OCI-LY3 (cell line): ENCODE measurements at regions not wholly inside any gene's neighbourhood (a gene's known extent, or its start where the extent isn't known, plus 50 kb on each side); places are given as distances from the start of the nearest gene placed in this dataset.
"Not testable (repeated sequence)": the region's sequence is repeated elsewhere in the genome, so short reads cannot be mapped to it uniquely, and the experiment has no call there.

Experiments
- H2AFZ ChIP-seq: fragments of 200-600, 300-600 bp; shearing (Covaris generic); 2 replicates; pipeline ENCODE4 v1.6.0; 2014; ENCODE audit warnings: antibody characterized with exemption, low read depth, low read length
- H3K27ac ChIP-seq: fragments of 200-600, 300-600 bp; sonication (generic); 2 replicates; pipeline ENCODE4 v1.5.1; 2014; ENCODE audit warnings: mild to moderate bottlenecking, low read length, moderate library complexity, mixed read lengths
- H3K27me3 ChIP-seq: fragments of 200-600, 300-600 bp; sonication (generic); 2 replicates; pipeline ENCODE4 v1.6.1; 2014; ENCODE audit warnings: low read depth, low read length, mixed read lengths
- H3K36me3 ChIP-seq: fragments of 200-600, 300-600 bp; sonication (generic); replicated peaks from 2 replicates; pipeline ENCODE3; 2014; ENCODE audit warnings: low read depth, low read length, mixed read lengths
- H3K4me1 ChIP-seq: fragments of 300-600, 200-600 bp; sonication (generic); 2 replicates; pipeline ENCODE4 v1.6.1; 2014; ENCODE audit warnings: low read length, mixed read lengths
- H3K4me2 ChIP-seq: fragments of 200-600, 300-600 bp; sonication (generic); 2 replicates; pipeline ENCODE4 v1.6.1; 2014; ENCODE audit warnings: low read length, mixed read lengths
- H3K4me3 ChIP-seq: fragments of 300-600, 200-600 bp; sonication (generic); 2 replicates; pipeline ENCODE4 v1.5.1; 2014; ENCODE audit warnings: antibody characterized with exemption, mild to moderate bottlenecking, low read length, moderate library complexity
- H3K79me2 ChIP-seq: fragments of 300-600, 200-600 bp; shearing (Covaris generic); 2 replicates; pipeline ENCODE4 v1.6.1; 2014; ENCODE audit warnings: mild to moderate bottlenecking, low read length, mixed read lengths
- H3K9ac ChIP-seq: fragments of 300-600, 200-600 bp; shearing (Covaris generic); 2 replicates; pipeline ENCODE4 v1.6.0; 2014; ENCODE audit warnings: mild to moderate bottlenecking, low read length, moderate library complexity
- H3K9me3 ChIP-seq: fragments of 200-600, 300-600 bp; shearing (Covaris generic); 2 replicates; pipeline ENCODE4 v1.6.1; 2014; ENCODE audit warnings: low read length, mixed read lengths; ENCODE audit not compliant: insufficient read depth
- H4K20me1 ChIP-seq: fragments of 200-600, 300-600 bp; sonication (generic); 2 replicates; pipeline ENCODE4 v1.6.1; 2016; ENCODE audit warnings: low read length, mixed read lengths; ENCODE audit not compliant: insufficient read depth

DNA sequence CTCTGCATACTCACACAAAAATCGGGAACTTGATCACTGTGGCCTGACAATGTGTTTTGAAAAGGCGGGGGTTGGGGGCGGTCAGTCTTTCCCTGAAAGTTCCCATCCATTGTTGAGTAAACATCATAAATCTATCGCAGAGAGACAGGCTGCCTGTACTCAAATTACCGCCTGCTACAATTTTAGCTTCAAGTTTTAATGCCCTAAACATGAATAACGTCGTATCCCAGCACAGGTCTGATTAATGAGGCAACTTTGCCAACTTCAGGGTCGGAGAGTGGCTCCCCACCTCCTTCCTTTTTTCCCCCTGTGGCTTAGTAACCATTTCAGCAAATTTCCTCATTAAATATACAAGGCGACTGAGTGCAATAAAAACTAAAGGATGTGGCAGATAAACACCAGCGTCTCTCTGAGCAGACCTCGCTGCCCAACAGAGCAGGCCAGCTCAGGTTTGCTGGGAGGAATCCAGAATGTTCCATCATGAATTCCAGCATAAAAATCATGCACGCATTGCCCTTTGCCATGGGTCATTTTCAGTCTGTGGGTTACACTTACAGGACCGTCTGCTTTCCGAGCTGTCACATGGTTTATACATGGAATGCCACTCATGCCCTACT is 213.5 kb upstream of the PLGLB2 start:
- H4K20me1 ChIP-seq, H3K27ac ChIP-seq, H3K79me2 ChIP-seq, H3K9ac ChIP-seq, H2AFZ ChIP-seq, H3K36me3 ChIP-seq, H3K4me3 ChIP-seq, H3K9me3 ChIP-seq, H3K4me2 ChIP-seq, H3K4me1 ChIP-seq, H3K27me3 ChIP-seq: not testable (repeated sequence)

DNA sequence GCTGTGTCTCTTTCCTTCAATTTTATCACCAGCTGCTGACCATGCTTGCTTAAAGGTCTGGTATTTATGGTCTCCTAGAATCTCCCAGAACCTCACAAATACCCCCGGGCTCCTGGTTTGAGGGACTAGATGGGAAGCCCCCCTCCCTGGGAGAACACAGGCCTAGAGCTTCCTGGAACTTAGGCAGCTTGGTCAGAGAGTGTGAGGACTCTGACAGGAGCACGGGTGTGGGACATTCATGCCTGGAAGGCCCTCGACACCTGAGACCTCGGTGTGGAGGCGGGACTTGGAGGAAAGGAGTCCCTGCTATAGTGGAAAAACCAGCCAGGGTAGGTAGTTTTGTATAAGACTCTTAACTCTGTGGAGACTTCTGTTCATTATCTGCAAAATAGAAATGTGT is 211.5 kb upstream of the PLGLB2 start:
- H3K27ac ChIP-seq, H3K27me3 ChIP-seq, H3K79me2 ChIP-seq, H4K20me1 ChIP-seq, H3K36me3 ChIP-seq, H2AFZ ChIP-seq, H3K9me3 ChIP-seq, H3K4me3 ChIP-seq, H3K9ac ChIP-seq, H3K4me2 ChIP-seq, H3K4me1 ChIP-seq: not testable (repeated sequence)

DNA sequence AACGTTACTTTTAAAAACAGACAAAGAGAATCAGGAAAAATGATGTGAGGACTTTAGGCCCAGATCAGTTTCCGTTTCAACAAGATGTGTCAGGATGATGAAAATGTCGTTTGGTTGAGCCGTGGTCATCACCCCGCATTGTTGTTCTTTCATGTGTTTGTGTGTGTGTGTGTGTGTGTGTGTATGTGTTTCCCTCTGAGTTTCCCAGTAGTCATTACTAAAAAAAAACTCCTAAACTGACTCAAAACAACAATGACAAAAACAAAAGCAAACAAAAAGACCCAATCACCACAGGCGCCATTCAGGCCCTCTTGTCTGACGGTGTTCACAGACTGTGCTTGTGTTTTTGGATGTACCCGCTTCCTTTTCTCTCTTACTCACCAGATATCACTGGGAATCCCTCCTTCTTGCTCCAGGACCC is 210.6 kb upstream of the PLGLB2 start:
- not testable (repeated sequence) for H3K27ac ChIP-seq, H3K27me3 ChIP-seq, H3K79me2 ChIP-seq, H2AFZ ChIP-seq, H3K36me3 ChIP-seq, H3K4me1 ChIP-seq, H3K9me3 ChIP-seq, H3K4me3 ChIP-seq, H4K20me1 ChIP-seq, H3K9ac ChIP-seq, H3K4me2 ChIP-seq

DNA sequence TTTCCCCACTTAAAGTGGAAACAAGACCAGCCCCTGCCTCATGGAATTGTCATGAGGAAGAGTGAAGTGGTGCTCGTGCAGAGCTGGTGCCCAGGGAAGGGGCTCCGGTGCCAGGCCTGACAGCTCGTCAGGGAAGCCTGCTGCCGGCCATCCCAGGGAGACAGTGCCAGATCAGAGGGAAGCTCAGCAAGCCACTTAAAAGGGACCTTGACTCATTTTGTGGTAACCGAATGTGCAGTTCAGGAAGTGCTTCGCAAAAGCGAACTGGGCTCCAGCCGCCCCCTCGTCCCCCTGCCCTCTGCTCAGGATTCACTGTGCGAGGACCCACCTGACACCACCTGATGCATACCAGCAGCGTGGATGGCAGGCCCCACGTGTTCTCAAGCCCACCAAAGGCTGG is 209.6 kb upstream of the PLGLB2 start:
- H3K9me3 ChIP-seq, H3K4me1 ChIP-seq: not testable (repeated sequence)

DNA sequence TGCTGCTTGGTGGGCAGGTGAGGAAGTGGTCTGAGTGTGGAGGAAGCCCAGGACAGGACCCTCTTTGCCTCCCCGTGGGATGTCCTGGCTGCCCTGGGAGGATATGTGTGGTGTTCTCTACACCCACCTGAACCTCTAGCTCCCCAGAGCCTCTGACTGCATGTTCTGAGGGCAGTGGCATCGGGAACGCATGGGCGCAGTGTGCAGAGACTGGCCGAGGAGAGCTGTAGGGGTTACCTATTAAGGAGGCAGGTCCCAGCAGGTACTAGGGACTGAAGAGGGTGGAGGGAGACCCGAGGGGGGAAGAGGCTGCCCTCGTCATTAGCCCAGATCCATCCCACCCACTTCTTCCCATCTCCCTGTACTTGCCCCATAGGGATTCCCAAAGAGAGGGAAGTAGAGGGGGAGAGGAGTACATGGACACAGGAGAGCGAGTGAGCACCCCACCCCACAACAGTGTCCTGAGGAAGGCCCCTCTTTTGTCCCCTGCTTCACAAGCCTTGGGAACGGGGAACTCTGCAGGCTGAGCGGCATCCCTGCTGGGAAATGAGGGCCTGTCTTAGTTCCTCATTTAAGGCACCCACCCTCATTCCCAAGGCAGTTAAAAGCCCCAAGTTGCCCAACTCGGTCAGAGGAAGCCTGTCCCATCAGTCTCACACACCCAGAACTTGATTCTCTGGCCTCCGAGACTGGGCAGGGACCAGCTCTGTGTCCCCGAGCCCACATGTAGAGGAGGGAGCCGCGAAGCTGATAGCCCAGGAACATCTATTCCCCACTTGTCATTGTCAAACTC is 208.5 kb upstream of the PLGLB2 start:
- not testable (repeated sequence) for H3K4me3 ChIP-seq, H3K4me1 ChIP-seq, H3K36me3 ChIP-seq, H3K27me3 ChIP-seq, H2AFZ ChIP-seq, H3K9ac ChIP-seq, H4K20me1 ChIP-seq, H3K79me2 ChIP-seq, H3K27ac ChIP-seq, H3K9me3 ChIP-seq, H3K4me2 ChIP-seq

More for the DNA sequence above, 209.6 kb upstream of the PLGLB2 start:
- H3K36me3 ChIP-seq, H3K4me2 ChIP-seq, H2AFZ ChIP-seq, H3K27me3 ChIP-seq, H3K9ac ChIP-seq, H3K4me3 ChIP-seq, H4K20me1 ChIP-seq, H3K27ac ChIP-seq, H3K79me2 ChIP-seq: not testable (repeated sequence)

DNA sequence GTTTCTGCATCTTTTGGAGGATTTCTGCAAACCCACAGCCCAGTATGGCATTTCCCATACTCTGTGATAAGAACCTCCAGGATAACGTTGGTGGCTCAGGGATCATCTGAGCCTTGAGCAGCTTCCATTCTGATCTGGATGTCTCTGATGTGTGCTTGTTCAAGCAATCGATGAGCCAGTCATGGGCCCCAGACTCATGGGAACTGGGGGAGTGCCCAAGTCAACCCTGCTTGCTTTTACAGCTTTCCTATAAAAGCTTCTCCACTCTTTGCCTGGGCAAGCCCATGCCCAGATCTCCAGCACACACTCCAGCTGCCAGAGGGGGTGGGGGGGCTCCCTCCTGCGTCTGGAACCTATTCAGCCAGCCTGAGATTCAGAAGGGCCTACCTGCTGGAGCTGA is 207.6 kb upstream of the PLGLB2 start:
- H3K27me3 ChIP-seq, H3K79me2 ChIP-seq, H3K4me3 ChIP-seq, H4K20me1 ChIP-seq, H3K4me2 ChIP-seq, H3K27ac ChIP-seq, H2AFZ ChIP-seq, H3K9ac ChIP-seq, H3K9me3 ChIP-seq, H3K36me3 ChIP-seq, H3K4me1 ChIP-seq: not testable (repeated sequence)

DNA sequence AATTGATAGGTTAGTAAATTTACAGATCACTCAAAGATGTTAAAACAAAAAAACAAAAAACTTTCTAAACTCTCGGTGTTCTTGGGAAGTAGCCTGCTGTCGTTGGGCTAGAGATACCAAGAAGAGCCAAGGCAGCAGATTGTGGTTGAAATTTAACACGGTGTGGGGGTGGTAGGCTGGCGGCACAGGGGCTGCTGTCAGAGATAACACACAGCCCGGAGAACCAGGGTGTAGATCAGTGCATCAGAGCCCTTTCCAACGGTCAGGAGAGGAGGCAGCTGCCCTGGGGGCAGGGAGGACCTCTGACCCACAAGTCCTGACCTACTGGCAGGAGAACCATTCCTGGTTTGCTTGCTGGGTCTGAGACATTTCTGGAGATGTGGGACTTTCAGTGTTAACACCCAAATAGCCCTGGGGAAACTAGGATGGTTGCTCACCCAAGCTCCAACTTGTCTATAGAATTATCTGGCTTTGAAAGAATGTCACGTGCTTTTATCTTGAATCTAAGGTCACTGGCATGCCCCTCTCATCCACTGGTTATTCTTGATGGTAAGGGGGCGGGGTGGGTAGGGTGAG is 205.2 kb upstream of the PLGLB2 start:
- not testable (repeated sequence) for H2AFZ ChIP-seq, H4K20me1 ChIP-seq, H3K27me3 ChIP-seq, H3K9me3 ChIP-seq, H3K27ac ChIP-seq, H3K9ac ChIP-seq, H3K4me3 ChIP-seq, H3K36me3 ChIP-seq, H3K4me1 ChIP-seq, H3K79me2 ChIP-seq
- peak overlapping the region; percentile 3; the same call in 1 of the 2 replicates for H3K4me2 ChIP-seq

DNA sequence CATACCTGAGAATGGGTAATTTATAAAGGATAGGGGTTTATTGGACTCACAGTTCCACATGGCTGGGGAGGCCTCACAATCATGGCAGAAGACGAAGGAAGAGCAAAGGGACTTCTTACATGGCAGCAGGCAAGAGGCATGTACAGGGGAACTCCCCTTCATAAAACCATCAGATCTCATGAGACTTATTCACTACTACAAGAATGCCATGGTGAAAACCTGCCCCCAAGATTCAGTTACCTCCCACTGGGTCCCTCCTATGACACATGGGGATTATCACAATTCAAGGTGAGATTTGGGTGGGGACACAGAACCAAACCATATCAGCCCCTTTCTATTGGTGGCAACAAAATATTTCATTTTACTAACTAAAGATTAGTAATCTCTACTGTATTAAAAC is 204.1 kb upstream of the PLGLB2 start:
- H3K4me1 ChIP-seq, H3K4me2 ChIP-seq, H3K79me2 ChIP-seq, H3K36me3 ChIP-seq, H3K4me3 ChIP-seq, H3K27me3 ChIP-seq, H3K27ac ChIP-seq, H2AFZ ChIP-seq, H3K9me3 ChIP-seq, H3K9ac ChIP-seq, H4K20me1 ChIP-seq: not testable (repeated sequence)

DNA sequence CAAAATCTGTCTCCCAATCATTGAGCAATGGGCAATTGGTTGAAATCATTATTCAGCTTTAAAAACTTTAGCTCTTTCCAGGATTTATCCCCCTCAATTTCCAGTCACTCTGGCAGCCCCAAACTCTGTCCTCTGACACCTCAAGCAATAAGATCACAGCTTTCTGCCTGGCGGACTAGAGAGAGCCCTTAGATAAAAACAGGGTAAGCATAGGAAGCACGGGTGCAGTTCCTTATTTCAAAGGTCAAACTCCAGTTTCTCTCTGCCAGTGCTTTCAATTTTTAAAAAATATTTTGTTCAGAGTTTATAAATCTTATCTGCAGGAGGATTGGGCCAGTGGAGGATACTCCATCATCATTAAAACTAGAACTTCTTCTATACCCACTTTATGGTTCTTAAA is 200.8 kb upstream of the PLGLB2 start:
- not testable (repeated sequence) for H3K27me3 ChIP-seq, H3K4me3 ChIP-seq, H3K9me3 ChIP-seq, H3K79me2 ChIP-seq, H4K20me1 ChIP-seq, H3K9ac ChIP-seq, H3K36me3 ChIP-seq, H2AFZ ChIP-seq, H3K4me2 ChIP-seq
- H3K27ac ChIP-seq, result peak overlapping the region; percentile 23; the same call in 1 of the 2 replicates
- peaks cover 13% of the 10 kb centered on the region for H3K4me1 ChIP-seq
